Upper lobe of left lung (tissue), 6 donors: ENCODE measurements at regions not wholly inside any gene's neighbourhood (a gene's known extent, or its start where the extent isn't known, plus 50 kb on each side); places are given as distances from the start of the nearest gene placed in this dataset.

Experiments used
- ATAC-seq, 2 donors: fragments of 200-7000 bp; cut with Tn5 transposase; one replicate each; pipeline ENCODE4 v1.9.1; 2022; ENCODE audit warnings: mild to moderate bottlenecking in 2 of 2, moderate library complexity in 2 of 2; ENCODE audit not compliant: low FRiP score in 2 of 2
- DNase-seq, 2 donors: peaks; one replicate each; pipeline ENCODE4 v3.0.0-alpha.2; 2019 to 2020
- H3K27ac ChIP-seq, 4 donors: fragments of 200-600 bp; sonication (generic); one replicate each; pipeline ENCODE4 v1.5.1; 2016 to 2019
- H3K27me3 ChIP-seq, 4 donors: fragments of 200-600 bp; sonication (generic); one replicate each; pipeline ENCODE4 v1.5.1; 2017 to 2019
- H3K36me3 ChIP-seq, 4 donors: fragments of 200-600 bp; sonication (generic); one replicate each; pipeline ENCODE4 v1.5.1; 2016 to 2019
- H3K4me1 ChIP-seq, 4 donors: fragments of 200-600 bp; sonication (generic); one replicate each; pipeline ENCODE4 v1.5.1; 2018 to 2019
- H3K4me3 ChIP-seq, 4 donors: fragments of 200-600 bp; sonication (generic); one replicate each; pipeline ENCODE4 v1.5.1; 2017 to 2019; ENCODE audit warnings: mild to moderate bottlenecking in 2 of 4, moderate library complexity in 1 of 4
- H3K9me3 ChIP-seq, 4 donors: fragments of 200-600 bp; sonication (generic); one replicate each; pipeline ENCODE4 v1.5.1; 2018 to 2019
- CTCF ChIP-seq, 6 experiments: fragments of 450-650 bp in 4 of 6; fragments of 200-600 bp in 2 of 6; sonication (generic) in 2 of 6; IDR thresholded peaks; one replicate each; pipeline ENCODE4 v1.5.1; 2016 to 2019; ENCODE audit warnings: antibody characterized with exemption in 6 of 6
- EP300 ChIP-seq, 4 donors: sonication (generic); formaldehyde crosslinking; IDR thresholded peaks; one replicate each; pipeline ENCODE4 v1.5.1; 2017; ENCODE audit warnings: antibody characterized with exemption in 4 of 4, control low read depth in 2 of 4
- POLR2A ChIP-seq, 4 donors: fragments of 450-650 bp; IDR thresholded peaks; one replicate each; pipeline ENCODE4 v1.5.1; 2016 to 2017; ENCODE audit warnings: antibody characterized with exemption in 4 of 4, mild to moderate bottlenecking in 2 of 4
- POLR2AphosphoS5 ChIP-seq, 2 donors: sonication (generic); formaldehyde crosslinking; IDR thresholded peaks; one replicate each; pipeline ENCODE4 v1.5.1; 2017; ENCODE audit warnings: antibody characterized with exemption in 2 of 2
- WGBS, 2 donors: methylation state at CpG; one replicate each; pipeline ENCODE4 v1.1.5; 2017 to 2018; 5-methylcytosine and 5-hydroxymethylcytosine counted together
- donor health status: DM: no; HTN: no; CAD: no; lungs with moderate emphysema.
- donor health status: DM: no; HTN: yes; CAD: no; lungs with severe emphysema.

- Histone ChIP-seq H3K4me1 (no peaks in the 10 kb centered on the region), H3K27me3 (no peaks in the 10 kb centered on the region), H3K36me3 (no peaks in the 10 kb centered on the region), H3K9me3 (no peaks in the 10 kb centered on the region), H3K4me3 (no peak overlapping the region), H3K27ac (no peak overlapping the region)
- TF ChIP-seq CTCF (IDR thresholded peaks at IDR 0.05) (no peak), POLR2AphosphoS5 (IDR thresholded peaks at IDR 0.05) (no peak), EP300 (IDR thresholded peaks at IDR 0.05) (no peak), POLR2A (IDR thresholded peaks at IDR 0.05) (no peak)
- no peak for DNase-seq
- no peak for ATAC-seq
- WGBS, 2 donors, result 84 to 91% methylated on average over 3 of the region's 3 CpGs
These were observed 150.6 kb upstream of the EDIL3 start for GRCh38 chr5:84535281-84535680.

- Histone ChIP-seq H3K36me3 (no peaks in the 10 kb centered on the region), H3K27ac (no peak overlapping the region), H3K4me1 (no peaks in the 10 kb centered on the region), H3K27me3 (no peaks in the 10 kb centered on the region), H3K9me3 (no peaks in the 10 kb centered on the region), H3K4me3 (no peak overlapping the region)
- no peak for TF ChIP-seq CTCF (IDR thresholded peaks at IDR 0.05)
- no peak for TF ChIP-seq POLR2AphosphoS5 (IDR thresholded peaks at IDR 0.05)
- TF ChIP-seq EP300 (IDR thresholded peaks at IDR 0.05), result no peak
- TF ChIP-seq POLR2A (IDR thresholded peaks at IDR 0.05), result no peak
- ATAC-seq (no peak), DNase-seq (no peak)
These were observed 139.8 kb upstream of the EDIL3 start for GRCh38 chr5:84524491-84524890.

- no peak for DNase-seq
- ATAC-seq, result peak in 1 of 2 donors; percentile 55
- Histone ChIP-seq H3K4me3 (no peak overlapping the region), H3K27me3 (no peaks in the 10 kb centered on the region), H3K4me1 (no peaks in the 10 kb centered on the region), H3K36me3 (no peaks in the 10 kb centered on the region), H3K9me3 (no peaks in the 10 kb centered on the region), H3K27ac (no peak overlapping the region)
- WGBS, 2 donors, result 79 to 88% methylated on average over 1 to 3 of the region's 3 CpGs
- TF ChIP-seq POLR2AphosphoS5 (IDR thresholded peaks at IDR 0.05) (no peak), CTCF (IDR thresholded peaks at IDR 0.05) (no peak), POLR2A (IDR thresholded peaks at IDR 0.05) (no peak), EP300 (IDR thresholded peaks at IDR 0.05) (no peak)
These were observed 134.2 kb upstream of the EDIL3 start for GRCh38 chr5:84518862-84519261.

GRCh38 chr5:84518370-84518769 lies 133.7 kb upstream of the EDIL3 start:
- DNase-seq (peak in 1 of 2 donors; percentile 22), ATAC-seq (peak; percentile 14 to 40)
- WGBS, 2 donors, result 83 to 88% methylated on average over 4 of the region's 4 CpGs
- no peaks in the 10 kb centered on the region for H3K36me3 ChIP-seq
- no peak overlapping the region for H3K27ac ChIP-seq
- TF ChIP-seq EP300 (IDR thresholded peaks at IDR 0.05), result no peak
- no peak for TF ChIP-seq POLR2AphosphoS5 (IDR thresholded peaks at IDR 0.05)
- TF ChIP-seq POLR2A (IDR thresholded peaks at IDR 0.05), result no peak
- TF ChIP-seq CTCF (IDR thresholded peaks at IDR 0.05), result no peak
- H3K9me3 ChIP-seq, result no peaks in the 10 kb centered on the region
- H3K4me1 ChIP-seq, result no peaks in the 10 kb centered on the region
- H3K27me3 ChIP-seq, result no peaks in the 10 kb centered on the region
- no peak overlapping the region for H3K4me3 ChIP-seq

- TF ChIP-seq POLR2AphosphoS5 (IDR thresholded peaks at IDR 0.05) (no peak), EP300 (IDR thresholded peaks at IDR 0.05) (no peak), CTCF (IDR thresholded peaks at IDR 0.05) (no peak), POLR2A (IDR thresholded peaks at IDR 0.05) (no peak)
- ATAC-seq, result no peak
- no peaks in the 10 kb centered on the region for H3K27me3 ChIP-seq
- no peaks in the 10 kb centered on the region for H3K36me3 ChIP-seq
- H3K27ac ChIP-seq, result no peak overlapping the region
- no peak overlapping the region for H3K4me3 ChIP-seq
- H3K9me3 ChIP-seq, result no peaks in the 10 kb centered on the region
- H3K4me1 ChIP-seq, result no peaks in the 10 kb centered on the region
- DNase-seq, result no peak
These were observed 121.9 kb upstream of the EDIL3 start for GRCh38 chr5:84506625-84507024.
